Activated naive CD8-positive, alpha-beta T cell treated with anti-CD3 and anti-CD28 coated beads, Interleukin-2, amount 50 U/mL, for 16 hours (primary cell): ENCODE measurements at regions not wholly inside any gene's neighbourhood (a gene's known extent, or its start where the extent isn't known, plus 50 kb on each side); places are given as distances from the start of the nearest gene placed in this dataset.

Experiments
- DNase-seq: peaks from one replicate; pipeline ENCODE4 v3.0.0-alpha.2; 2020; ENCODE audit warnings: low read depth, low spot score

- DNase-seq, result no peak
Observed at GRCh38 chr2:38450509-38450908, 73.4 kb upstream of the ATL2 start.

- DNase-seq, result no peak
Observed at GRCh38 chr2:38448692-38449410, 71.8 kb upstream of the ATL2 start.

DNA sequence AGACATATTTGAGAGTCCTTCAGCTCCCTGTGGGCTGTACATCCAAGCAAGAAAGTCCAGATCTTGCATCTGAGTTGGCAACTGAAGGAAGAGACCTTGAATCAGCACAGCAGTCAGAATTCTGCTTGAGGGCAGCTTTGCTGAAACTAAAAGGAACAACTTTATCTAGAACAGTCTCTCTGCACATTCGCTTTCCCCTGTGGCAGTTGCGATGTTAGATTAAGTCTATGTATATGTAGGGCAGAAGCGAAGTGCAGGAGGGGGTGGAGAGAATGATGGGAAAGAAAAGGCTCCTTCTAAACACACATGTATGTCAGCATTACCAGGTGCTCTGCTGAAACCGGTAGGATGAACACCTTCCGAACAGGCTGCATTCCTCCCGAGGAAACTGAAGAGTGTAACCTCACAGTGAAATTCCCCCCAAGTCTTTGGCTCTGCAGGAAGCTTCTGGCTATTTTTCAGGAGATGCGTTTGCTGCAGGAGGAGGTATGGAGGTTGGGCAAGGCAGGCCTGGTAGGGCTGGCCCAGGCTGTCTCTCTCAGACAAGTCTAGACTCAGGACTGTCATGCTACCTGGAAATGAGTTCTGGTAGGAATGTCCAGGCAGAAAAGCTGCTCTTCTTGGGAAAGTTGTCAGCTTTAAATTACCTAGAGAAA, 70.0 kb upstream of the ATL2 start:
- DNase-seq, result no peak

- no peak for DNase-seq
Observed at GRCh38 chr2:38446418-38446817, 69.3 kb upstream of the ATL2 start.

- no peak for DNase-seq
Observed at GRCh38 chr2:38444247-38444646, 67.2 kb upstream of the ATL2 start.

DNA sequence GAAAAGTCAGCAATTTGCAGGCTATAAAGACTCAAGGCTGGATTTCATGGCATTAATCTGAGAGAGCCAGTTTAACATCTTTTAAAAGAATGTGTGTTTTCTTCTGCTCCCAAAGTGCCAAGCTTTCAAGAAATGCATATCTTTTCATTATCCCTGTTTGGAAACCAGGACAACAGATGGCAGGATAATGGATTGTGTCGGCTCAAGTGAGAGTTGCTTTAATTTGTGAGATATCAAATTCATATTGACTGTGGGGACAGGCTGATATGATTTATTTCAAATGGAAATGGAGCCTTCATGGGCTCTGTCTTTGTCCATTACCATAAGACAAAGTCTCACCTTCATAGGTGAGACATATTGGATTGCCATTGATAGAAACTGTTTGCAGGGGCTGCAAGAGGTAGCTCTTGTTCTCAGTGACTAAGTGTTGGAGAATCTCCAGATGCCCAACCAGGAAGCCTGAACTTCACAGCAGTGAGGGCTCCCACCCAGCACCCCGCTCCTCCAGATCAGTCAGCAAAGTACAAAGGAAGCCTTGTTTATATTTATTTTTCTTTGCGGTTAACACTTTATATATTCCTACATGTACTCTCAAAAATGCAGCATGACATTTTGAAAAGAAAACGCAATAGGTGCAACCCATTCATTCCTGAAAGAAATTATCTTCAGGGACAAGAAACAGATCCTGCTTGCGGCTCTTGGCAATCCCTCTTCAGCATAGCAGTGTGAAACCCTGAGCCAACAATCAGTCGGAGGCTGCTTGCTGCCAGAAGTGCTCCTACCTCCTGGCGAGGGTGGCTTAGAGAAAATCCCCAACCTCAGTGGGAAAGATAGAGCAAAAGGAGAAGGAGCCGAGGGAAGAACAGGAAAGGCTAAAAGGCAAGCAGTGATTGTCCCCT, 65.8 kb upstream of the ATL2 start:
- DNase-seq, result no peak

DNA sequence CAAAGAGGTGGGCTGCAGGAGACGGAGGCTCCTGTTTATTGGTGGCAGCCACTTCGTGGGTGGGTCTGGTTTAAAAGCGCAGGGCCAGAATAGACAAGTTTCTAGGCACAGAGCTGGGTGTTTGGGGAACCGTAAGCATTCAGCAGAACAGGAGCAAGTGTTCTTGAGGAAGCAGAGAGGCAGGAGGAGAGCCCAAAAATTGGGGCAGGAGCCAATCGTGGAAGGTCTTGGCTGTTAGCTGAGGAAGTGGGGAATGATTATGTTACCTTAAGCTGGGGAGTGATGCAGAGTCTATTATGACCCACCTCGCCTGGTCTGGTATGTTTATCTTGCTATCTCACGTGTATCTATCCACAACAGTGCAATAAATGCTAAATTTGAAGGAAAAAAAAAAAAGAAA, 64.3 kb upstream of the ATL2 start:
- DNase-seq, result no peak

GRCh38 chr2:38440655-38441054, 63.6 kb upstream of the ATL2 start:
- DNase-seq, result no peak

- no peak for DNase-seq
Observed at GRCh38 chr2:38439863-38440262, 62.8 kb upstream of the ATL2 start.

GRCh38 chr2:38438883-38439612, 62.0 kb upstream of the ATL2 start:
- DNase-seq, result no peak

- DNase-seq, result no peak
Observed at GRCh38 chr2:38438133-38438882, 61.2 kb upstream of the ATL2 start.

DNA sequence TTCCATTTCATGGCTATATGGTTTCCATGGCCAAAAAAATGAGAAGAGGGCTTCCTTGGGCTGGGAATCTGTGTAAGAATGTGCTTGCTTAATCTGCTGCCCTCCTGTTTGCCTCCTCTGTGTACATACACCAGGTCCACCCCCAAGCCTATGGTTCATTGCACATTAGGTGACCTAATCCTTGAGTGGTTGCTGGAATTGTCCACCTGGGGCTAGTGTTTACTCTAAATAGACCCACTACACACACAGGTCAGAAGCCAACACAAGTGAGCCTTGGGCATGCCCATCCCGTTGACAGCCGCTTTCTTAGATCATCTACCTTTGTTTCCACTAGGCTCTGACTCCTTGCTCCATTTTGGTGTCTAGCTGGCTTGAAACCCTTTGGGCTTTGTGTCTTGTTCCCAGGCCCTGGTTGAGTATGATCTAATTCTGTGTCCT, 59.2 kb upstream of the ATL2 start:
- DNase-seq, result no peak

GRCh38 chr2:38435775-38436174, 58.7 kb upstream of the ATL2 start:
- DNase-seq, result no peak

DNA sequence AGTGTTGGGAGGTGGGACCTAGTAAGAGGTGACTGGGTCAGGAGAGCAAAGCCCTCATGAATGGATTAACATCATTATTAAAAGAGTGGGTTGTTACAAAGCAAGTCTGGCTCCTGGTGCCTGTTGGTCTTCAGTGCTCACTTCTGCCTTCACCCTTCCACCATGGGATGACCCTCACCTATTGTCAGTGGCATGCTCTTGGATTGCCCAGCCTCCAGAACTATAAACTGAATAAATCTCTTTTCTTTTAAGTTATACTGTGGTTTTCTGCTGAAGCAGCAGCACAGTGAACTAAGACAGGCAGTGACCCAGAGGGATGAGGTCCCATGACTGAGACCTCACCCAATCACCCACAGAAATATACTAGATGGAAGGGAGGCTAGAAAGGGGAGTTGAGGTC, 57.5 kb upstream of the ATL2 start:
- no peak for DNase-seq

DNA sequence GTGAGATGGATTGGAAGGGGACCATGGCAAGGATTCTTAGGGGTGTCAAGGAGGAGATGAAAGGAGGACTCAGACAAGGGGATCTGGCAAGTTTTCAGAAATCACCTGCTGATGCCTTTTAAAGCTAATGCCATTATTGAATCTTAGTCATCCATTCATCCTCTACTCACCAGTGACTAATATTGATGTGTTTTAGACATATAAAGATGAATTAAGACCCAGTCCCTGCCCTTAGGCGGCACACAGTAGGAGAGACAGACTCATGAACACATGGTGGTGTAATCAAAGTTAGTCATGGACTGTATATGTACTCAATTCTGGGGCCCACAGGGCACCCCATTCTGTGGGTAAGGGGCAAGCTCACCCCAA, 56.5 kb upstream of the ATL2 start:
- DNase-seq, result no peak

DNA sequence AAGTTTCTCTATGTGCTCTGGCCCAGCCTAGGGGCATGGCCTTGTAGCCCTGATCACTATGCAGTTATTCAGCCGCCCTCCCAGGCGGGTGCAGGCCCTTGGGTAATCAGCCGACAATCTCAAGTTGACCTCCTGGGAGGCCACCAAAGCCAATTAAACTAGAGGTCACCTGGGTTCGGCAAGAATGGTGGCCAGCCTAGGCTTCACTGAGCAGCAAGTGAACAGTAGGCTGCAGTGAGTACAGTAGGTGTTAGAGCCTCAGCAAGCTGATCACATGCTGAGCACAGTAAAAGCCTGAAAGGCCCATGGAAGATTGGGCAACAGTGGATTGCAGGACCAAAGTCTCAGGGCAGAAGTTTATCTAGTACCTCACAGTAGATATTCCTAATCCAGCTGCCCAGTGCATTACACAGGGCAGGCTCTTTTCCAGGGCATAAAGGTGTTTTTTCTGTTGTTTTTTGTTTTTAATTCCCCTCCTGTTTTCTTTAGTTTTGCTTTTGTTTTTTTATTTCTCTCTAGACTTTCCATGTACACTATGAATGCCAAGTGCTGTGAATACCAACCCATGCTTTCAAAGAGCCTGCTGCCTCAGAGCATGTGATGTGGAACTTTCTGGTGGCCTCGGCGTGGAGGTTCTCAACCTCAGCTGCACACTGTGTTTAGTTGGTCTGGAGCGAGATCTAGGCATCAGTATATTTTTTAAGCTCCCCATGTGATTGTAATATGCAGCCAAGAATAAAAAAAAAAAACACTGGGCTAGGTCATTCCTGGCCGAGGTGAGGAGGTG, 55.9 kb upstream of the ATL2 start:
- no peak for DNase-seq

GRCh38 chr2:38430597-38431207, 53.6 kb upstream of the ATL2 start:
- no peak for DNase-seq

DNA sequence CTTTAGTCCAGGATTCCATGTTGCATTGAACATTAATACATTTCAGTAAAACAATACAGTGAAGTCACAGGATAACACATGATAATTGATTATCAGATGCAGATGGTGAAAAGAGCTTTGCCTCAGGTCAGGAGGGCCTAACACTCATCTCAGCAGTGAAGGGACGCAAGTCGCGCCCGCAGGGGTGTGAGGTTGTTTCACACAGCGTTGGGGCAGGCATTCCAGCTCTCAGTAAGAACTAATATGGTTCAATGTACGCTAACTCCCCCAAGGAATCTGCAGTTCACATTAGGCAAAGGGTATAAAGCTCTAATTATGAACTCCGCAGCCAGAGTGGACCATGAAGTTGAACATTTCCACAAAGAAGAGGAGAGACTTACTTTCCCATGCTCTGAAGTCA, 53.1 kb upstream of the ATL2 start:
- no peak for DNase-seq

GRCh38 chr2:38427936-38428335, 50.9 kb upstream of the ATL2 start:
- DNase-seq, result no peak

- DNase-seq, result no peak
Observed at GRCh38 chr2:38427054-38427453, 50.0 kb upstream of the ATL2 start.
